PC-9 (cell line): ENCODE measurements at regions not wholly inside any gene's neighbourhood (a gene's known extent, or its start where the extent isn't known, plus 50 kb on each side); places are given as distances from the start of the nearest gene placed in this dataset.
A peak's percentile ranks its signal among the peaks of the same experiment; 100 is the strongest.
"Not testable (repeated sequence)": the region's sequence is repeated elsewhere in the genome, so short reads cannot be mapped to it uniquely, and the experiment has no call there.

ENCODE experiments used
- BruUV-seq: library from RNA; stranded (reverse); fragments of 400-500 nt; replicated peaks from 2 replicates; lab custom pipeline; 2021; lab: Mats Ljungman, UMichigan
- CTCF ChIA-PET: fragments of 300-600 bp; sonication (Branson Sonifier 250); formaldehyde crosslinking; loops from one replicate; lab custom pipeline; 2022; ENCODE audit warnings: antibody characterized with exemption; lab: Charles Lee
- POLR2A ChIA-PET: fragments of 300-600 bp; sonication (Branson Sonifier 250); formaldehyde crosslinking; loops from one replicate; lab custom pipeline; 2022; ENCODE audit warnings: antibody characterized with exemption; ENCODE audit not compliant: unreplicated experiment; lab: Charles Lee
- DNase-seq, 2 experiments: peaks; one replicate each; pipeline versions ENCODE4 v3.0.0 to v3.0.0-alpha.2; 2015 to 2022; ENCODE audit warnings: mixed read lengths in 1 of 2
- H2AFZ ChIP-seq: fragments of 200-600 bp; sonication (generic); 2 replicates; pipeline ENCODE4 v1.8.1; 2017; ENCODE audit warnings: antibody characterized with exemption
- H3F3A ChIP-seq: fragments of 200-600 bp; sonication (generic); 2 replicates; pipeline ENCODE4 v1.8.1; 2017; ENCODE audit warnings: antibody characterized with exemption, mild to moderate bottlenecking, low read depth; ENCODE audit not compliant: insufficient read depth
- H3K27ac ChIP-seq: fragments of 200-600 bp; sonication (generic); 2 replicates; pipeline ENCODE4 v1.6.1; 2016; ENCODE audit warnings: mixed run types
- H3K27me3 ChIP-seq: fragments of 200-600 bp; sonication (generic); 2 replicates; pipeline ENCODE4 v1.6.1; 2016; ENCODE audit warnings: low read depth, mixed run types; ENCODE audit not compliant: insufficient read depth
- H3K36me3 ChIP-seq: fragments of 200-600 bp; sonication (generic); 2 replicates; pipeline ENCODE4 v1.6.1; 2016; ENCODE audit warnings: low read depth, mixed run types
- H3K4me1 ChIP-seq: fragments of 200-600 bp; sonication (generic); replicated peaks from 2 replicates; pipeline ENCODE4 v1.6.1; 2016; ENCODE audit warnings: mixed run types; ENCODE audit not compliant: insufficient read depth
- H3K4me2 ChIP-seq: fragments of 200-600 bp; sonication (generic); 2 replicates; pipeline ENCODE4 v1.6.1; 2017; ENCODE audit warnings: mixed run types
- H3K4me3 ChIP-seq: fragments of 200-600 bp; sonication (generic); 2 replicates; pipeline ENCODE4 v1.6.1; 2016; ENCODE audit warnings: mixed run types
- H3K79me2 ChIP-seq: fragments of 200-600 bp; sonication (generic); 2 replicates; pipeline ENCODE4 v1.6.1; 2017; ENCODE audit warnings: low read depth, mixed run types
- H3K9me2 ChIP-seq: fragments of 200-600 bp; sonication (generic); 2 replicates; pipeline ENCODE4 v1.8.1; 2017; ENCODE audit warnings: mild to moderate bottlenecking; ENCODE audit not compliant: insufficient read depth
- H3K9me3 ChIP-seq: fragments of 200-600 bp; sonication (generic); 2 replicates; pipeline ENCODE4 v1.8.1; 2016; ENCODE audit warnings: low read depth; ENCODE audit not compliant: insufficient read depth
- H4K20me1 ChIP-seq: fragments of 200-600 bp; sonication (generic); 2 replicates; pipeline ENCODE4 v1.8.1; 2017; ENCODE audit not compliant: insufficient read depth
- EZH2 ChIP-seq: fragments of 200-600 bp; sonication (generic); IDR thresholded peaks from 2 replicates; pipeline ENCODE4 v1.8.0; 2017; ENCODE audit warnings: antibody characterized with exemption, low read depth
- intact Hi-C: fragments of 100-400 bp; cut with micrococcal nuclease; formaldehyde crosslinking; loops from one replicate; pipeline ENCODE4 v1.10.0; 2022; ENCODE audit not compliant: unreplicated experiment
- TF ChIP-seq, protein P1 (sequence below): fragments of 200-600 bp; sonication (generic); conservative IDR thresholded peaks from 2 replicates; pipeline ENCODE4 v1.6.1; 2017; ENCODE audit warnings: mixed run types, antibody characterized with exemption, mild to moderate bottlenecking, moderate library complexity

DNA sequence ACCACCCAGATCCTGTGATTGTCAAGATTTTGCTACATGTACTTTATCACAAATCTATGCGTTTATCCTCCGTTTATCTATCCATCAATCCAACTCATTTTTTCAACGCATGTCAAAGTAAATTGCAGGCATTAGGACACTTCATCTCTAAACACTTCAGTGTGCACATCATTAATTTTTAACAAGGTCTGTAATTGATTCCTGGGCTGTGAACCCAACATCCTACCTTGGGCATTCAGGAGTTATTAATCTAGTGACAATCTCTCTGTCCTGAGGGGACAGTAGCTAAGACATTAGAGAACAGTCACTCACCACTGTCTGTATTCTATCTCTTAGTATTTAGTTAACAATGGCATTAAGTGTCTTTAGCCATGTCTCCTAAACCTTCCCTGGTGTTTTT lies 264.7 kb downstream of the SOX9 start:
- intact Hi-C loops: loop anchor here (5.0 kb wide), 1 partner anchor 233 kb away; no protein-coding TSS in a partner anchor
- no peaks in the 10 kb centered on the region for H4K20me1 ChIP-seq
- H3K79me2 ChIP-seq: peaks cover 18% of the 10 kb centered on the region; the same call in 1 of the 2 replicates
- peaks cover 43% of the 10 kb centered on the region for H3F3A ChIP-seq
- peak overlapping the region; percentile 87; the same call in 1 of the 2 replicates for H3K27ac ChIP-seq
- H3K9me3 ChIP-seq: no peaks in the 10 kb centered on the region
- ChIA-PET POLR2A (interaction anchor here (0.5 kb wide), 1 partner anchor 94 kb away, joined by 7 read pairs; no protein-coding TSS in a partner anchor), CTCF (no interaction called here)
- H3K4me2 ChIP-seq: peak overlapping the region; percentile 45
- BruUV-seq: no TSS peak
- H3K4me3 ChIP-seq: no peak overlapping the region
- H3K36me3 ChIP-seq: no peaks in the 10 kb centered on the region
- no peaks in the 10 kb centered on the region for H3K9me2 ChIP-seq
- TF ChIP-seq EZH2: no peak
- TF ChIP-seq, protein P1, sequence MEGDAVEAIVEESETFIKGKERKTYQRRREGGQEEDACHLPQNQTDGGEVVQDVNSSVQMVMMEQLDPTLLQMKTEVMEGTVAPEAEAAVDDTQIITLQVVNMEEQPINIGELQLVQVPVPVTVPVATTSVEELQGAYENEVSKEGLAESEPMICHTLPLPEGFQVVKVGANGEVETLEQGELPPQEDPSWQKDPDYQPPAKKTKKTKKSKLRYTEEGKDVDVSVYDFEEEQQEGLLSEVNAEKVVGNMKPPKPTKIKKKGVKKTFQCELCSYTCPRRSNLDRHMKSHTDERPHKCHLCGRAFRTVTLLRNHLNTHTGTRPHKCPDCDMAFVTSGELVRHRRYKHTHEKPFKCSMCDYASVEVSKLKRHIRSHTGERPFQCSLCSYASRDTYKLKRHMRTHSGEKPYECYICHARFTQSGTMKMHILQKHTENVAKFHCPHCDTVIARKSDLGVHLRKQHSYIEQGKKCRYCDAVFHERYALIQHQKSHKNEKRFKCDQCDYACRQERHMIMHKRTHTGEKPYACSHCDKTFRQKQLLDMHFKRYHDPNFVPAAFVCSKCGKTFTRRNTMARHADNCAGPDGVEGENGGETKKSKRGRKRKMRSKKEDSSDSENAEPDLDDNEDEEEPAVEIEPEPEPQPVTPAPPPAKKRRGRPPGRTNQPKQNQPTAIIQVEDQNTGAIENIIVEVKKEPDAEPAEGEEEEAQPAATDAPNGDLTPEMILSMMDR: no peak
- H2AFZ ChIP-seq: no peak overlapping the region
- no peak for DNase-seq
- peaks cover 52% of the 10 kb centered on the region for H3K4me1 ChIP-seq
- no peaks in the 10 kb centered on the region for H3K27me3 ChIP-seq

DNA sequence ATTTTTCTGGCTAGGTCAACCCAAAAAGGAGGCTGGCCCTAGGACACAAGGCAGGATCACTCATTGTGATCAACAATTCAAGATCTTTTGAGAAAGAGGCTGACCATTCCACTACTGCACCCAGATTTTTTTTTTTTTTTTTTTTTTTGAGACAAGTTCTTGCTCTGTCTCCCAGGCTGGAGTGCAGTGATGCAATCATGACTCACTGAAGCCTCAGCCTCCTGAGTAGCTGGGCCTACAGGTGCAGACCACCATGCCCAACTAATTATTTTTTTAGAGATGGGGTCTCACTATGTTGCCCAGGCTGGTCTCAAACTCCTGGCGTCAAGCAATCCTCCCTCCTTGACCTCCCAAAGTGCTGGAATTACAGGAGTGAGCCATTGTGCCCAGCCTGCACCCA lies 265.4 kb downstream of the SOX9 start:
- H3K9me3 ChIP-seq, H3K9me2 ChIP-seq, CTCF ChIA-PET, H3K36me3 ChIP-seq, H4K20me1 ChIP-seq, H3K4me3 ChIP-seq, H2AFZ ChIP-seq, H3K27me3 ChIP-seq, BruUV-seq: not testable (repeated sequence)
- H3F3A ChIP-seq: peaks cover 50% of the 10 kb centered on the region
- H3K4me1 ChIP-seq: peaks cover 59% of the 10 kb centered on the region
- POLR2A ChIA-PET: interaction anchor here (0.6 to 0.7 kb wide), 2 partner anchors 100 to 195 kb away, joined by 5 to 9 read pairs; no protein-coding TSS in a partner anchor
- peak overlapping the region; percentile 87 for H3K27ac ChIP-seq
- peak overlapping the region; percentile 45 for H3K4me2 ChIP-seq
- DNase-seq: peak; percentile 40 to 56
- peaks cover 18% of the 10 kb centered on the region; the same call in 1 of the 2 replicates for H3K79me2 ChIP-seq
- intact Hi-C loops: loop anchor here (2.0 to 5.0 kb wide), 2 partner anchors 47 to 234 kb away; no protein-coding TSS in a partner anchor

DNA sequence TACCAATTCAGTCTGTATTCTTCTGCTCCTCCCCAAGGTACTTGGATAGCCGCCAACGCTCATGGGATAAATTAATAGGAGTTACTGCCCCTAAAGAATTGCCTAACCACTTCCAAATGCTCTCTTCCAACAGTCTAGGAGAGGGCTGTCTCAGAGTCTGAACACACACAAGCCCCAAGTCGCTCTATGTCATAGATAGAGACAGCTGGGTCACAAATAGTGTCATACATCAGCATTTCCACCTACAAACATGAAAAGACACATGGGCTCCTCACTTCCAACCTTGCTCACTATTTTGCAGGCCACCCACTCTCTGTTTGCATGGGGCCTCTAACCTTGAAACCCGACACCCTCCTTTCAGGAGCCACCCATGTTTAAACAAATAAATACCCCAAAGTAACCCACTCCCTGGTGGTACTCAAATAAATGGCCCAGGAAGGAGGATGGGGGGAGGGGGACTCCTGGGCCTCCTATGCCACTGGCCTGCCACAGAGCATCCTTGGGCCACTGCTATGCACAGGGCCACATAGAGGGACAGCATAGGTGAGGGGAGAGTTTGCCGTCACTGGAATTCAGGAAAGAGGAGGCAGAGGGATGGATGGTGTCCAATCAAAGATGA lies 265.9 kb downstream of the SOX9 start:
- ChIA-PET CTCF (no interaction called here), POLR2A (interaction anchor here (0.6 to 0.7 kb wide), 3 partner anchors 22 to 196 kb away, joined by 5 to 9 read pairs (median 5); no protein-coding TSS in a partner anchor)
- TF ChIP-seq EZH2: no peak
- TF ChIP-seq, protein P1: no peak
- Histone ChIP-seq H3K36me3 (no peaks in the 10 kb centered on the region), H3F3A (peaks cover 56% of the 10 kb centered on the region), H3K9me3 (no peaks in the 10 kb centered on the region), H4K20me1 (no peaks in the 10 kb centered on the region), H3K27ac (peak overlapping the region; percentile 87), H3K4me1 (peaks cover 65% of the 10 kb centered on the region), H3K4me2 (peak overlapping the region; percentile 45), H3K79me2 (peaks cover 18% of the 10 kb centered on the region; the same call in 1 of the 2 replicates), H3K27me3 (no peaks in the 10 kb centered on the region), H3K4me3 (no peak overlapping the region), H2AFZ (no peak overlapping the region), H3K9me2 (no peaks in the 10 kb centered on the region)
- intact Hi-C loops: loop anchor here (2.0 to 5.0 kb wide), 2 partner anchors 48 to 234 kb away; no protein-coding TSS in a partner anchor
- DNase-seq: no peak
- no TSS peak for BruUV-seq
